ENCODE measurements at regions not wholly inside any gene's neighbourhood (a gene's known extent, or its start where the extent isn't known, plus 50 kb on each side); places are given as distances from the start of the nearest gene placed in this dataset.

DNA sequence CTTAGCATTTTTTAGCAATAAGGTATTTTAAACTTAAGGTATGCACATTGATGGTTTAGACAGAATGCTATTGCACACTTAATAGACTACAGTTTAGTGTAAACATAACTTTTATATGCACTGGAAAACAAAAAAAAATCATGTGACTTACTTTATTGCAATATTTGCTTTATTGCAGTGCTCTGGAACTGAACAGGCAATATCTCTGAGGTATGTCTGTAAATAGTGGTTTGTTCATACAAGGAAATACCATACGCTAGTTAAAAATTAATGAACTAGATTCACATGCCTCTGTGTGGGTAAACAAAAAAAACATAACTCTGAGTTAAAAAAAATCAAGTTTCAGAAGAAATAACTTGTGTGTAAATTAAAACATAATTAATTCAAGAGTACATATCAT, 479.0 kb upstream of the MKI67 start:
- no peaks in the 10 kb centered on the region for H3K79me2 ChIP-seq (ENCODE audit: insufficient read depth)
- no peak overlapping the region for H3K27ac ChIP-seq (ENCODE audit: low read depth in 2 of 2, low read length in 1 of 2)
- H3K36me3 ChIP-seq (replicated peaks in 1 of 2; ENCODE audit: control insufficient read depth in 1 of 2, insufficient read depth in 2 of 2, low read length in 1 of 2): no peaks in the 10 kb centered on the region
- CTCF ChIA-PET: interaction anchor here (0.9 kb wide), 1 partner anchor 27 kb away, joined by 3 read pairs; no protein-coding TSS in a partner anchor
- H3K9me2 ChIP-seq: no peaks in the 10 kb centered on the region
- POLR2A ChIA-PET: no interaction called here
- 35% methylated on average over 1 of the region's 1 CpG for WGBS (ENCODE audit: low lambda C conversion rate)
- no peak overlapping the region for H3K4me2 ChIP-seq
- no peak overlapping the region for H3K9ac ChIP-seq
- H4K20me1 ChIP-seq (ENCODE audit: insufficient read depth): no peaks in the 10 kb centered on the region
- H3K9me3 ChIP-seq: no peaks in the 10 kb centered on the region; the same call in 1 of the 2 replicates
- no peaks in the 10 kb centered on the region; a peak in 1 of 4 replicates for H3K4me1 ChIP-seq (ENCODE audit: control insufficient read depth in 1 of 2, insufficient read depth in 2 of 2, low read depth in 1 of 2, low read length in 1 of 2)
- no peaks in the 10 kb centered on the region for H3F3A ChIP-seq (replicated peaks; ENCODE audit: insufficient read depth)
- TF ChIP-seq RAD21 (IDR thresholded peaks at IDR 0.05; ENCODE audit: low read length) (no peak), EZH2phosphoT487 (IDR thresholded peaks at IDR 0.05; ENCODE audit: borderline replicate concordance, low read depth) (no peak), NFIC (IDR thresholded peaks at IDR 0.05; ENCODE audit: borderline replicate concordance) (no peak), CTCF (IDR thresholded peaks at IDR 0.05) (no peak), FOXJ3 (CRISPR knock-in tag; IDR thresholded peaks at IDR 0.05) (no peak), YY1 (IDR thresholded peaks at IDR 0.05; ENCODE audit: low read depth) (no peak), SIN3A (IDR thresholded peaks at IDR 0.05; ENCODE audit: borderline replicate concordance, low read depth, low read length) (no peak), GABPA (IDR thresholded peaks at IDR 0.05; ENCODE audit: low read depth) (no peak), NRF1 (IDR thresholded peaks at IDR 0.05; ENCODE audit: low read depth, low read length) (no peak), FOSL2 (IDR thresholded peaks at IDR 0.05; ENCODE audit: borderline replicate concordance, low read depth) (no peak), REST (IDR thresholded peaks at IDR 0.05; ENCODE audit: low read depth, low read length) (no peak), FOXM1 (IDR thresholded peaks at IDR 0.05; ENCODE audit: low read depth) (no peak), POLR2AphosphoS5 (IDR thresholded peaks at IDR 0.05; ENCODE audit: low read depth, low read length) (no peak), TCF12 (IDR thresholded peaks at IDR 0.05) (no peak), ELF1 (IDR thresholded peaks at IDR 0.05) (no peak), SMC3 (IDR thresholded peaks at IDR 0.05; ENCODE audit: low read depth, low read length) (no peak), RFX5 (IDR thresholded peaks at IDR 0.05; ENCODE audit: low read length) (no peak)
- no peak overlapping the region for H3K4me3 ChIP-seq (ENCODE audit: low read depth in 2 of 2, low read length in 1 of 2)
- no peak for DNase-seq
- H2AFZ ChIP-seq (ENCODE audit: low read depth): no peak overlapping the region
- H3K27me3 ChIP-seq (ENCODE audit: insufficient read depth): no peaks in the 10 kb centered on the region
